Esophagus muscularis mucosa (tissue), 4 donors: ENCODE measurements at regions not wholly inside any gene's neighbourhood (a gene's known extent, or its start where the extent isn't known, plus 50 kb on each side); places are given as distances from the start of the nearest gene placed in this dataset.

Experiments used
- DNase-seq: peaks from one replicate; pipeline ENCODE4 v3.0.0-alpha.2; 2017; ENCODE audit errors: extremely low spot score
- H3K27ac ChIP-seq, 4 donors: fragments of 200-600 bp; sonication (generic); replicated peaks in 1 of 4; 1 replicate in 3 of 4; 2 replicates in 1 of 4; pipeline ENCODE4 v1.5.1; 2016 to 2019; ENCODE audit warnings: mild to moderate bottlenecking in 1 of 4
- H3K27me3 ChIP-seq, 4 donors: fragments of 200-600 bp; sonication (generic); one replicate each; pipeline versions ENCODE4 v1.5.1 to v1.6.0; 2016 to 2019
- H3K36me3 ChIP-seq, 4 donors: fragments of 200-600 bp; sonication (generic); one replicate each; pipeline ENCODE4 v1.5.1; 2016 to 2019
- H3K4me1 ChIP-seq, 4 donors: fragments of 200-600 bp; sonication (generic); one replicate each; pipeline ENCODE4 v1.5.1; 2016 to 2019
- H3K4me3 ChIP-seq, 4 donors: fragments of 200-600 bp; sonication (generic); 1 replicate in 2 of 4; 2 replicates in 2 of 4; pipeline ENCODE4 v1.5.1; 2016 to 2019; ENCODE audit warnings: mild to moderate bottlenecking in 4 of 4, moderate library complexity in 1 of 4
- H3K9me3 ChIP-seq, 4 donors: fragments of 200-600 bp; sonication (generic); 1 replicate in 3 of 4; 2 replicates in 1 of 4; pipeline ENCODE4 v1.5.1; 2016 to 2019
- CTCF ChIP-seq, 3 experiments: fragments of 200-600 bp in 2 of 3; fragments of 450-650 bp in 1 of 3; sonication (generic) in 2 of 3; IDR thresholded peaks; one replicate each; pipeline ENCODE4 v1.5.1; 2017 to 2019; ENCODE audit warnings: antibody characterized with exemption in 3 of 3, mild to moderate bottlenecking in 2 of 3, moderate library complexity in 1 of 3
- EP300 ChIP-seq: sonication (generic); formaldehyde crosslinking; IDR thresholded peaks from one replicate; pipeline ENCODE4 v1.6.1; 2017; ENCODE audit warnings: antibody characterized with exemption
- POLR2A ChIP-seq: fragments of 450-650 bp; IDR thresholded peaks from one replicate; pipeline ENCODE4 v1.6.1; 2017; ENCODE audit warnings: antibody characterized with exemption, moderate library complexity, mild to moderate bottlenecking, low read depth
- POLR2AphosphoS5 ChIP-seq, 2 donors: sonication (generic); formaldehyde crosslinking; IDR thresholded peaks; one replicate each; pipeline ENCODE4 v1.6.1; 2017; ENCODE audit warnings: antibody characterized with exemption in 2 of 2
- WGBS: methylation state at CpG from one replicate; pipeline ENCODE4 v1.1.5; 2018; 5-methylcytosine and 5-hydroxymethylcytosine counted together
- intact Hi-C: fragments of 100-400 bp; cut with DNase I; formaldehyde crosslinking; loops from one replicate; pipeline ENCODE4 v1.15.1; 2023

- Histone ChIP-seq H3K9me3 (no peaks in the 10 kb centered on the region), H3K4me3 (no peak overlapping the region), H3K27ac (no peak overlapping the region), H3K36me3 (no peaks in the 10 kb centered on the region), H3K27me3 (no peaks in the 10 kb centered on the region), H3K4me1 (no peaks in the 10 kb centered on the region)
- no peak for DNase-seq
- no peak for TF ChIP-seq POLR2A
- no peak for TF ChIP-seq EP300
- no peak for TF ChIP-seq POLR2AphosphoS5 (IDR thresholded peaks at IDR 0.05)
- no peak for TF ChIP-seq CTCF (IDR thresholded peaks at IDR 0.05)
- WGBS, result 85% methylated on average over 4 of the region's 4 CpGs
- intact Hi-C loops, result no loop called here
Observed at GRCh38 chr3:99084826-99085225, 183.3 kb upstream of the DCBLD2 start.

- DNase-seq, result no peak
- TF ChIP-seq POLR2A, result no peak
- TF ChIP-seq EP300, result no peak
- TF ChIP-seq POLR2AphosphoS5 (IDR thresholded peaks at IDR 0.05), result no peak
- TF ChIP-seq CTCF (IDR thresholded peaks at IDR 0.05), result no peak
- H3K4me3 ChIP-seq, result no peak overlapping the region
- no peaks in the 10 kb centered on the region for H3K9me3 ChIP-seq
- intact Hi-C loops, result no loop called here
- 77% methylated on average over 2 of the region's 2 CpGs for WGBS
- H3K27me3 ChIP-seq, result no peaks in the 10 kb centered on the region
- H3K36me3 ChIP-seq, result no peaks in the 10 kb centered on the region
- H3K27ac ChIP-seq, result no peak overlapping the region
- no peaks in the 10 kb centered on the region for H3K4me1 ChIP-seq
Observed at GRCh38 chr3:99084156-99084555, 182.7 kb upstream of the DCBLD2 start.

- TF ChIP-seq CTCF (IDR thresholded peaks at IDR 0.05) (no peak), POLR2A (no peak), EP300 (no peak), POLR2AphosphoS5 (IDR thresholded peaks at IDR 0.05) (no peak)
Observed at GRCh38 chr3:99071096-99071495, 169.6 kb upstream of the DCBLD2 start.

GRCh38 chr3:99069973-99070372 is 168.5 kb upstream of the DCBLD2 start:
- no peak for TF ChIP-seq EP300
- TF ChIP-seq POLR2A, result no peak
- no peak for TF ChIP-seq CTCF (IDR thresholded peaks at IDR 0.05)
- no peak for TF ChIP-seq POLR2AphosphoS5 (IDR thresholded peaks at IDR 0.05)
- Histone ChIP-seq H3K4me3 (no peak overlapping the region), H3K4me1 (no peaks in the 10 kb centered on the region), H3K9me3 (peaks cover 0 to 7% (median 0%) of the 10 kb centered on the region in 4 donors), H3K27me3 (no peaks in the 10 kb centered on the region), H3K36me3 (no peaks in the 10 kb centered on the region), H3K27ac (no peak overlapping the region)
- WGBS, result 78% methylated on average over 1 of the region's 1 CpG
- no peak for DNase-seq
- intact Hi-C loops, result no loop called here

More at GRCh38 chr3:99071096-99071495, 169.6 kb upstream of the DCBLD2 start:
- Histone ChIP-seq H3K9me3 (peaks cover 0 to 7% (median 0%) of the 10 kb centered on the region in 4 donors), H3K27ac (no peak overlapping the region), H3K36me3 (no peaks in the 10 kb centered on the region), H3K27me3 (no peaks in the 10 kb centered on the region), H3K4me3 (no peak overlapping the region), H3K4me1 (no peaks in the 10 kb centered on the region)
- intact Hi-C loops, result no loop called here
- no peak for DNase-seq
- 80% methylated on average over 6 of the region's 6 CpGs for WGBS

- Histone ChIP-seq H3K36me3 (no peaks in the 10 kb centered on the region), H3K27ac (no peak overlapping the region), H3K27me3 (no peaks in the 10 kb centered on the region), H3K4me1 (no peaks in the 10 kb centered on the region), H3K9me3 (no peaks in the 10 kb centered on the region), H3K4me3 (no peak overlapping the region)
- TF ChIP-seq CTCF (IDR thresholded peaks at IDR 0.05) (no peak), POLR2AphosphoS5 (IDR thresholded peaks at IDR 0.05) (no peak), EP300 (no peak), POLR2A (no peak)
- intact Hi-C loops, result no loop called here
- 91% methylated on average over 4 of the region's 4 CpGs for WGBS
- no peak for DNase-seq
Observed at GRCh38 chr3:99066863-99067262, 165.4 kb upstream of the DCBLD2 start.
